Adrenal gland (tissue), 5 donors: ENCODE measurements at regions not wholly inside any gene's neighbourhood (a gene's known extent, or its start where the extent isn't known, plus 50 kb on each side); places are given as distances from the start of the nearest gene placed in this dataset.

Source experiments
- CTCF ChIP-seq, 6 experiments: fragments of 450-650 bp in 4 of 6; fragments of 200-600 bp in 2 of 6; sonication (generic) in 1 of 6; IDR thresholded peaks; 1 replicate in 5 of 6; 2 replicates in 1 of 6; pipeline versions ENCODE4 v1.5.1 to v1.8.0; 2016 to 2021; ENCODE audit warnings: antibody characterized with exemption in 6 of 6, mild to moderate bottlenecking in 2 of 6, moderate library complexity in 1 of 6
- POLR2A ChIP-seq, 2 donors: fragments of 450-650 bp; IDR thresholded peaks; one replicate each; pipeline ENCODE4 v1.6.1; 2017; ENCODE audit warnings: antibody characterized with exemption in 2 of 2, mild to moderate bottlenecking in 2 of 2, moderate library complexity in 1 of 2
- donor health status: DM: no; HTN: no; CAD: no.

GRCh38 chr15:54687628-54688027 lies 509.1 kb downstream of the RSL24D1 start:
- TF ChIP-seq CTCF (IDR thresholded peaks at IDR 0.05), result no peak
- no peak for TF ChIP-seq POLR2A (IDR thresholded peaks at IDR 0.05)
